ENCODE measurements at regions not wholly inside any gene's neighbourhood (a gene's known extent, or its start where the extent isn't known, plus 50 kb on each side); places are given as distances from the start of the nearest gene placed in this dataset.

DNA sequence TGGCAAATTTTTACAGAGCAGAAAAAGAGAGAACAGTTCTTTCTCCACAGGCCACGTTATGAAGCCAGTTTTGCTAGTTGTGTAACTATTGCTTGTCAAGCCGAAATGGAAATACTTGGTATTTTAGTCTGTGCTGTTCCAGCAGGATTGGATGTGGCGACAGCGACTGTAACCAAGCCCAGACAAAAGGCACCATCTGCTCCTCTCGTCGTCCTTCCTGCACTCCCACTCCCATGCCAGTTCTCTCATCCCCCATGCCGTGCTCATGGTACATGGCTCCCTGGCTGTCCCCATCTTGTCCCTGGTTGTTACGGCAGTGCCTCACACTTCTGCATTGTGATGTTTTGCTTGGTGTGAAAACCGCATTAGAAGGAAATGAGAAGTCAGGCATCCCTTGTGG is 185.7 kb upstream of the FZD8 start:
- TF ChIP-seq, protein P1, sequence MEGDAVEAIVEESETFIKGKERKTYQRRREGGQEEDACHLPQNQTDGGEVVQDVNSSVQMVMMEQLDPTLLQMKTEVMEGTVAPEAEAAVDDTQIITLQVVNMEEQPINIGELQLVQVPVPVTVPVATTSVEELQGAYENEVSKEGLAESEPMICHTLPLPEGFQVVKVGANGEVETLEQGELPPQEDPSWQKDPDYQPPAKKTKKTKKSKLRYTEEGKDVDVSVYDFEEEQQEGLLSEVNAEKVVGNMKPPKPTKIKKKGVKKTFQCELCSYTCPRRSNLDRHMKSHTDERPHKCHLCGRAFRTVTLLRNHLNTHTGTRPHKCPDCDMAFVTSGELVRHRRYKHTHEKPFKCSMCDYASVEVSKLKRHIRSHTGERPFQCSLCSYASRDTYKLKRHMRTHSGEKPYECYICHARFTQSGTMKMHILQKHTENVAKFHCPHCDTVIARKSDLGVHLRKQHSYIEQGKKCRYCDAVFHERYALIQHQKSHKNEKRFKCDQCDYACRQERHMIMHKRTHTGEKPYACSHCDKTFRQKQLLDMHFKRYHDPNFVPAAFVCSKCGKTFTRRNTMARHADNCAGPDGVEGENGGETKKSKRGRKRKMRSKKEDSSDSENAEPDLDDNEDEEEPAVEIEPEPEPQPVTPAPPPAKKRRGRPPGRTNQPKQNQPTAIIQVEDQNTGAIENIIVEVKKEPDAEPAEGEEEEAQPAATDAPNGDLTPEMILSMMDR (IDR thresholded peaks at IDR 0.05; ENCODE audit: control extremely low read depth in 1 of 3, insufficient read depth in 1 of 3, low read depth in 1 of 3, low read length in 3 of 3): no peak
- no peak for TF ChIP-seq EP300 (IDR thresholded peaks at IDR 0.05; ENCODE audit: borderline replicate concordance in 1 of 2, low read depth in 2 of 2, low read length in 2 of 2)
- TF ChIP-seq JUN (IDR thresholded peaks at IDR 0.05; ENCODE audit: low read depth, low read length): no peak
